NB4 (cell line): ENCODE measurements at regions not wholly inside any gene's neighbourhood (a gene's known extent, or its start where the extent isn't known, plus 50 kb on each side); places are given as distances from the start of the nearest gene placed in this dataset.

Experiments used
- CTCF ChIP-seq: IDR thresholded peaks from one replicate; pipeline ENCODE4 v1.5.1; 2012; ENCODE audit warnings: low read depth, low read length
- MYC ChIP-seq: IDR thresholded peaks from 2 replicates; pipeline ENCODE4 v1.6.1; 2011; ENCODE audit warnings: low read depth, low read length
- POLR2A ChIP-seq: IDR thresholded peaks from 2 replicates; pipeline ENCODE4 v1.6.1; 2011; ENCODE audit warnings: mild to moderate bottlenecking; ENCODE audit not compliant: insufficient read length; ENCODE audit errors: extremely low read depth
- TF ChIP-seq, protein P1 (sequence below): IDR thresholded peaks from 2 replicates; pipeline ENCODE4 v1.6.1; 2011; ENCODE audit warnings: low read depth, low read length

DNA sequence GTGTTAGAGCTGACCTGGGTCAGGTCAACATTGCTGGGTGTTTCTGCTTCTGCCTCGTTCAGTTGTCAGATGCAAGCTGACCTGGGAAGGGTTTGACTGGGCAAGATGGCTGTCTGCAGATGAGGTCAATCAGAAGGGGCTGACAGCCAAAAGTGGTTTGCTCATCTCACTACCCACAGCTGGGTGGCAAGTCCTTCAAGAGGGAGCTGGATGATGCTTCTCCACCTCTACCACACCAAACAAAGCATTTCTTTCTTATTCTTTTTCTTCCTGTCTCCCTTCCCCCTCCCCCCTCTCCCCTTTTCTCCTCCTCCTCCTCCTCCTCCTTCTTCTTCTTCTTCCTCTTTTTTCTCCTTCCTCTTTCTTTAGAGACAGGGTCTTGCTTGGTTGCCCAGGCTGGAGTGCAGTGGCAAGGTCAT, 268.2 kb upstream of the PLEKHG7 start:
- TF ChIP-seq CTCF: no peak
- TF ChIP-seq POLR2A: no peak
- TF ChIP-seq MYC: no peak
- TF ChIP-seq, protein P1, sequence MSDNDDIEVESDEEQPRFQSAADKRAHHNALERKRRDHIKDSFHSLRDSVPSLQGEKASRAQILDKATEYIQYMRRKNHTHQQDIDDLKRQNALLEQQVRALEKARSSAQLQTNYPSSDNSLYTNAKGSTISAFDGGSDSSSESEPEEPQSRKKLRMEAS: no peak
